ENCODE measurements at regions not wholly inside any gene's neighbourhood (a gene's known extent, or its start where the extent isn't known, plus 50 kb on each side); places are given as distances from the start of the nearest gene placed in this dataset.
"Not testable (repeated sequence)": the region's sequence is repeated elsewhere in the genome, so short reads cannot be mapped to it uniquely, and the experiment has no call there.

- no peak for TF ChIP-seq CTCF (IDR thresholded peaks at IDR 0.05)
- no peak for DNase-seq (ENCODE audit: low spot score)
- no peak overlapping the region for H3K27ac ChIP-seq
- H3K4me3 ChIP-seq, result no peak overlapping the region
Measured at GRCh38 chr3:106089806-106090205, 221.0 kb upstream of the CBLB start.

- Histone ChIP-seq H3K27ac (no peak overlapping the region), H3K4me3 (no peak overlapping the region)
- no peak for TF ChIP-seq CTCF (IDR thresholded peaks at IDR 0.05)
- no peak for DNase-seq (ENCODE audit: low spot score)
Measured at GRCh38 chr3:106092792-106093191, 224.0 kb upstream of the CBLB start.

- TF ChIP-seq CTCF (IDR thresholded peaks at IDR 0.05), result no peak
- no peak overlapping the region for H3K27ac ChIP-seq
- no peak overlapping the region for H3K4me3 ChIP-seq
- no peak for DNase-seq (ENCODE audit: low spot score)
Measured at GRCh38 chr3:106093616-106094015, 224.8 kb upstream of the CBLB start.

GRCh38 chr3:106097817-106098435 lies 229.1 kb upstream of the CBLB start:
- no peak overlapping the region for H3K4me3 ChIP-seq
- DNase-seq (ENCODE audit: low spot score), result no peak
- TF ChIP-seq CTCF (IDR thresholded peaks at IDR 0.05), result no peak
- H3K27ac ChIP-seq, result no peak overlapping the region

GRCh38 chr3:106103383-106103782 lies 234.6 kb upstream of the CBLB start:
- H3K27ac ChIP-seq, result no peak overlapping the region
- no peak for DNase-seq (ENCODE audit: low spot score)
- H3K4me3 ChIP-seq, result no peak overlapping the region
- TF ChIP-seq CTCF (IDR thresholded peaks at IDR 0.05), result no peak

DNA sequence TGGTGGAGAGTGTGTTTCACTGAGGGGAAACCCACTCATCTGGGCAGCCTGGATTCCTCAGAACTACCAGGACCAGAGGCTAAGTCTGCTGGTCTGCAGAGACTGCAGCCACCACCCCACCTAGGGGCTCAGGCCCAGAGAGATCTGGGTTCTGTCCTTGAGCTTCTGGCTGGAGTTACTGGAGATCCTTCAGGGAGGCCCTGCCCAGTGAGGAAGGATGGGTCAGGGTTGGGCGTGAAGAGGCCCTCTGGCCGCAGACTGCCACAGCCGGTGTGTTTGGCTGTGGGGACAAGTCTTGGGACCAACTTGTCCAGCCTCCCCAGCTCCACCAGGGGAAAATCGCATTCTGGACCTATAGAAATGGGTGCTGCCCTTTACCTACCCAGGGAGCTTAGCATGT lies 235.3 kb upstream of the CBLB start:
- DNase-seq (ENCODE audit: low spot score), result no peak
- TF ChIP-seq CTCF (IDR thresholded peaks at IDR 0.05), result no peak
- H3K4me3 ChIP-seq, result no peak overlapping the region
- no peak overlapping the region for H3K27ac ChIP-seq

GRCh38 chr3:106108925-106109324 lies 240.1 kb upstream of the CBLB start:
- Histone ChIP-seq H3K4me3 (no peak overlapping the region), H3K27ac (no peak overlapping the region)
- no peak for DNase-seq (ENCODE audit: low spot score)
- TF ChIP-seq CTCF (IDR thresholded peaks at IDR 0.05), result no peak

DNA sequence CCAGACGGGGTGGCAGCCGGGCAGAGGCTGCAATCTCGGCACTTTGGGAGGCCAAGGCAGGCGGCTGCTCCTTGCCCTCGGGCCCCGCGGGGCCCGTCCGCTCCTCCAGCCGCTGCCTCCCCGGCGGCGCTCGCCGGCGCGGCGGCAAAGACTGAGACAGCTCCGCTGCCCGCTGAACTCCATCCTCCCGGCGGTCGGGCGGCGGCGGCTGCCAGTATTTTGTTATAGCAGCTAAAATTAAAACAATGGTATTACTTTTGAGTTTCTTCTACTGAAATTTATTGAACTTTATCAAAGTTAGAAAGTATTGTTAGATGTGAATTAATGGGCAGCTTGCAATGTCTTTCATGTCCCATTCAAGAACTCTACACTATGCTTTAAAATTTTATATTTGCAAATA lies 243.7 kb upstream of the CBLB start:
- H3K27ac ChIP-seq; DNase-seq (ENCODE audit: low spot score); H3K4me3 ChIP-seq: not testable (repeated sequence)
